Esophagus squamous epithelium (tissue), 4 donors: ENCODE measurements at regions not wholly inside any gene's neighbourhood (a gene's known extent, or its start where the extent isn't known, plus 50 kb on each side); places are given as distances from the start of the nearest gene placed in this dataset.

Experiments used
- CTCF ChIP-seq, 6 experiments: fragments of 450-650 bp in 4 of 6; fragments of 200-600 bp in 2 of 6; sonication (generic) in 2 of 6; IDR thresholded peaks; one replicate each; pipeline ENCODE4 v1.5.1; 2016 to 2019; ENCODE audit warnings: antibody characterized with exemption in 6 of 6, mild to moderate bottlenecking in 4 of 6, moderate library complexity in 4 of 6
- POLR2A ChIP-seq, 4 donors: fragments of 450-650 bp; IDR thresholded peaks; one replicate each; pipeline ENCODE4 v1.6.1; 2017; ENCODE audit warnings: antibody characterized with exemption in 4 of 4, mild to moderate bottlenecking in 4 of 4, moderate library complexity in 3 of 4

- TF ChIP-seq CTCF (IDR thresholded peaks at IDR 0.05) (no peak), POLR2A (IDR thresholded peaks at IDR 0.05) (no peak)
Observed at GRCh38 chrX:22541926-22542325, 269.2 kb downstream of the CBLL2 start.
